Lower leg skin (tissue), 4 donors: ENCODE measurements at regions not wholly inside any gene's neighbourhood (a gene's known extent, or its start where the extent isn't known, plus 50 kb on each side); places are given as distances from the start of the nearest gene placed in this dataset.

Source experiments
- DNase-seq, 2 donors: peaks; one replicate each; pipeline ENCODE4 v3.0.0-alpha.2; 2019; ENCODE audit warnings: low spot score in 2 of 2
- H3K4me3 ChIP-seq: fragments of 200-600 bp; sonication (generic); 2 replicates; pipeline ENCODE4 v1.5.1; 2017; ENCODE audit warnings: mild to moderate bottlenecking, low read depth; ENCODE audit not compliant: poor library complexity, severe bottlenecking
- CTCF ChIP-seq, 3 donors: fragments of 450-650 bp; IDR thresholded peaks; one replicate each; pipeline ENCODE4 v1.5.1; 2016; ENCODE audit warnings: antibody characterized with exemption in 3 of 3, mild to moderate bottlenecking in 3 of 3, moderate library complexity in 2 of 3
- POLR2A ChIP-seq, 2 donors: fragments of 450-650 bp; IDR thresholded peaks; one replicate each; pipeline ENCODE4 v1.6.1; 2016 to 2017; ENCODE audit warnings: antibody characterized with exemption in 2 of 2, mild to moderate bottlenecking in 1 of 2, moderate library complexity in 1 of 2
- WGBS, 2 donors: methylation state at CpG; one replicate each; pipeline ENCODE4 v1.1.5; 2018; 5-methylcytosine and 5-hydroxymethylcytosine counted together
- intact Hi-C: fragments of 100-400 bp; cut with DNase I; formaldehyde crosslinking; loops from one replicate; pipeline ENCODE4 v1.15.0; 2023; ENCODE audit warnings: low total_unique reads

- intact Hi-C loops: loop anchor here (5.0 kb wide), 1 partner anchor 34 kb away; no protein-coding TSS in a partner anchor
These were observed 91.0 kb downstream of the NPAP1 start for GRCh38 chr15:24766511-24767133.

GRCh38 chr15:24772266-24772665 lies 96.7 kb downstream of the NPAP1 start:
- WGBS, 2 donors: 28 to 29% methylated on average over 6 of the region's 6 CpGs
- TF ChIP-seq POLR2A (IDR thresholded peaks at IDR 0.05) (no peak), CTCF (IDR thresholded peaks at IDR 0.05) (no peak)
- H3K4me3 ChIP-seq: no peak overlapping the region
- intact Hi-C loops: no loop called here
- DNase-seq: no peak

More at GRCh38 chr15:24766511-24767133, 91.0 kb downstream of the NPAP1 start:
- DNase-seq: no peak
- 49 to 56% methylated on average over 1 of the region's 1 CpG for WGBS, 2 donors
- H3K4me3 ChIP-seq: no peak overlapping the region
- no peak for TF ChIP-seq POLR2A (IDR thresholded peaks at IDR 0.05)
- TF ChIP-seq CTCF (IDR thresholded peaks at IDR 0.05): no peak

GRCh38 chr15:24772686-24773373 lies 97.3 kb downstream of the NPAP1 start:
- intact Hi-C loops: no loop called here
- 35 to 43% methylated on average over 47 of the region's 47 CpGs for WGBS, 2 donors
- TF ChIP-seq CTCF (IDR thresholded peaks at IDR 0.05) (no peak), POLR2A (IDR thresholded peaks at IDR 0.05) (no peak)
- peak; percentile 15 to 87 for DNase-seq
- no peak overlapping the region for H3K4me3 ChIP-seq

- no peak for DNase-seq
- intact Hi-C loops: no loop called here
- TF ChIP-seq POLR2A (IDR thresholded peaks at IDR 0.05) (no peak), CTCF (IDR thresholded peaks at IDR 0.05) (no peak)
- H3K4me3 ChIP-seq: no peak overlapping the region
These were observed 101.7 kb downstream of the NPAP1 start for GRCh38 chr15:24777307-24777706.

- intact Hi-C loops: no loop called here
- DNase-seq: no peak
- WGBS, 2 donors: 39 to 45% methylated on average over 4 of the region's 4 CpGs
These were observed 108.9 kb downstream of the NPAP1 start for GRCh38 chr15:24784506-24784905.

More at GRCh38 chr15:24784506-24784905, 108.9 kb downstream of the NPAP1 start:
- no peak for TF ChIP-seq POLR2A (IDR thresholded peaks at IDR 0.05)
- TF ChIP-seq CTCF (IDR thresholded peaks at IDR 0.05): no peak
- no peak overlapping the region for H3K4me3 ChIP-seq
